HG03103 (cell line): ENCODE measurements at regions not wholly inside any gene's neighbourhood (a gene's known extent, or its start where the extent isn't known, plus 50 kb on each side); places are given as distances from the start of the nearest gene placed in this dataset.
A peak's percentile ranks its signal among the peaks of the same experiment; 100 is the strongest.
"Not testable (repeated sequence)": the region's sequence is repeated elsewhere in the genome, so short reads cannot be mapped to it uniquely, and the experiment has no call there.

Experiments used
- ATAC-seq: cut with Tn5 transposase; IDR thresholded peaks from one replicate; pipeline ENCODE4 v1.9.1; 2021; ENCODE audit warnings: low read depth; ENCODE audit not compliant: unreplicated experiment

DNA sequence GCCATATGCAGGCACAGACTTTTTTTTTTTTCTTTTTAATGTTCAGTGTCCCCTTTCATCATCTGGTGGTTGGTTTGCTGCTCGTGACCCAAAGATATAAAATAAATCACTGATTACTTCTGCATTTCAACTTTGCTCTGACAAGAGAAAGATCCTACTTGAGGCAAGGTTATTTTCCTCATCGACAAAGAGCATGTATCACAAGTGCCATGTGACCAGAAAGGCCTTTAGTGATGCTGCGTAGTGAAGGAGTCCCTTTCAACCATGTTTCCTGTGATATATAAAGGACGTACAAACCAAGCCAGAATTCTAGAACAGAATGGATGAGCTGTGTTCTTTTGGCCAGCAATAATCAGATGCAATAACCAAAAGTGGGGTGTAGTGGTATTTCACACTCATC, 323.4 kb upstream of the PSMD7 start:
- no peak for ATAC-seq

DNA sequence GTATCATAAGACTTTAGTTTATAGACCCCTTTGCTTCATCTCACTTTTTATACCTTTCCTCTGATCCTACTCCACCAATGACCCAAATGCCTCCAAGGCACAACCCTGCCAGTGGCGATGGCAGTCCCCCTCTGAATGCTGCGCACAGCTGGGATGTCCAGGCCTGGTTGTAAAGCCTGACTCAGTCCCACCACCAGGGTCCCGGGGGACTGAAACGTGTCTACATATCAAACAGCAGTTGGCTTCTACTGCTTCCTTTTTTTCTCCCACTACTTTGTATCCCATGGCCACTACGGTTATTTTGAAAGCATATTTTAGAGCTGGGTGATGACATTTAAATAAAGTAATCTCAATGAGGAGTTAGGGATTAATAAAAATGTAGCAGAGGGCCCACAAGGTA, 329.8 kb upstream of the PSMD7 start:
- ATAC-seq: no peak

DNA sequence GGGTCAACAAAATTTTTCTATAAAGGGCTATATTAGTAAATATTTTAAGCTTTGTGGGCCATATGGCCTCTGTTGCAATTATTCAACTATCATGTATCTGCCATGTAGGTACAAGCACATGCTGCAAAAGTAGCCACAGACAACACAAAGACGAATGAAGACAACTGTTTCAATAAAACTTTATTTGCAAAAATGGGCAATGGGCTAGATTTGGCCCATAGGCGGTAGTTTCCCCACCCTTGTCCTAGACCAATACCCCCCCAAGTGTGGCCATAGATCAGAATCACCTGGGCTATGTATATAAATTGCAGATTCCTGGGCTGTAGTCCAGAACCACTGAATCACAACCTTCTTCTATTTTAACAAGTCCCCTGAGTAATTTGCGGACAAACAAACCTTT, 331.0 kb upstream of the PSMD7 start:
- no peak for ATAC-seq

DNA sequence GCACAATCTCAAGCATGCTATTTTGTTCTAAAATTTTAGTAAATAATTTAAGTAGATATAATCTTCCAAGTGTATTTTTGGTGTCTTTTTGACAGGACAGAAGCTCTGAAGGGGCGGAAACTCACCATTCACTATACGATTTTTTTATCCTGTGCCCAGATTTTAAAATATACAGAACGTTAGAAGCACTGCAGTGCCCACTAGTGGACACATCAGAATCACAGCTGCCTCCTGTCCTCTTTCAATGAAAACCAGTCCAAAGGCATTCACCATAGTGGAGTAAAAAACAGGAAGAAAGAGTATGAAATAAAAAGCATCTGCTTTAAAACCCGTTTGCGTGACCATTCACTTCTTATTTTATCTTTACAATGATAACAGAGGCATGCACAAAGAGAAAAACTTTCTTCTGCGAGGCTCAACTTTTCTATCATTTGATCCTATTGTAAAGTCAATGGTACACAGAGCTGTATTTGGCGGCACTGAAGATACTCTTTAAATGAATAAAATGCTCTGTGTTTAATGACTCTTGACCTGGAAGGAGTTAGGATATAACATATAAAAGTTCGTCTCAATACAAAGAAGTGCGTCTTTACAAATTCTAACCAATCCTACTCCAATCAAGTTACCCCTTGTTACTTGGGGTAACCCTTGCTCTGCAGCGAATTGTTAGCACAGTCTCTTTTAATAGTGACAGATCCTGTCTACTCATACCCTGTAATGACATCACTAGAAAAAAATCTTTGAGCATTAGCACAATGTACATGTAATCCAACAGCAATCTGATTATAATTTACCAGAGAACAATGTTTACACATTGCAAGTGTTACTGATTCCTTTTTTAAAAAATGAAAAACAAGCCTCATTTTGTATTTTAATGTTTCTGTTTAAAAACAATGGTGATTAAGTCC, 339.8 kb upstream of the PSMD7 start:
- ATAC-seq: peak; percentile 78

DNA sequence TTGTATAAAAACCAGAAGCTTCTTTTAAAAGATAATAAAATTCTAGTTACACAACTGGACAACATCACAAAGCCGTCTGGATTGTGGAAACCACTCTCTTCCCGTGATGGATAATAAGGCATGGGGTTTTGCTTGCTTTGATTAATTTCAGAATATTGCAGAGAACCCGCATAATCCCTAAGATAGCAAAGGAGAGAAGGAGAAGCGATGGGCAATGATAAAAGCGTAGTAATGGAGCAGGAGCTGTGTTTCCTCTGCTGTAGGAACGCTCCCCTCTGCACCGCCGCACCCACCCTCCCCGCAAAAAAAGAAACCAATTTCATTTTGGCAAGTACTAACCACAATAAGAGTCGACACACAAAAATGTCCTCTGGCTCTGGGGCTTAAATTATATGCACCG, 340.9 kb upstream of the PSMD7 start:
- ATAC-seq: no peak

DNA sequence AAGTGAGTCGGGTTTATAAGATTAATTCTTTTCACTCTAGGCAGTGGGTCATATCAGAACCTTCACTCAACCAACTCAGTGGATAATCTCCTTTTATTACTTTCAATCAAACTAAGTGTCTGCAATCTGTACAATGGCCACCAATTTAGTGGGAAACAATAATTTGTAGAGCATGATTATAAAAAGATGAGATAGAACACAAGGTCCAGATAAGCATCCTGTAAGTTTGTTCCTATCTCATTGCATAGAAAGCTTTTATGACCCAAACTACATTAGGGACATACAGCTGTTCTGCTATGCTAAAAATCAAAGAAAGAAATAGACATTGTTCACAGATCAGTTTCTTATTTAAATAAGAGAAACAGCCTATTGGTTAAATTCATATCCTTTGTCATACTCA, 341.4 kb upstream of the PSMD7 start:
- no peak for ATAC-seq

DNA sequence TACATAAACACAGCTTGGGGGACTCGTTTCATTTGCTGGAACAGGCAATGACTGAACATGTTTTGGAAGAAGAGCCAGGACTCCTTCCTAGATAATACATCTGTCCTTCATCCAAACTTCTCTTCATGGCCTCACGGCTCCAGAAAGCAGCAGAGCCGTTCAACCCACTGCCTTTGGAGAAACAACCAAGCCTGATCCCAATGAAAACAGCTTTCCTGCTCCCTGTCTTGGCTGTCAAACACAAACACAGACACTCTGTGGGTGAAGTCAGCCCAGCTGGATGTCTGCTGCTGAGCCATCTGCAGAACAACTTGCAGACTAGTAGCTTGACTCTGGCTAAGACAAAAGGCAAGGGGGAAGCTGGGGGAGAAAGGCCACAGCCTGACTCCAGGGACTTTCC, 345.1 kb upstream of the PSMD7 start:
- ATAC-seq: no peak

DNA sequence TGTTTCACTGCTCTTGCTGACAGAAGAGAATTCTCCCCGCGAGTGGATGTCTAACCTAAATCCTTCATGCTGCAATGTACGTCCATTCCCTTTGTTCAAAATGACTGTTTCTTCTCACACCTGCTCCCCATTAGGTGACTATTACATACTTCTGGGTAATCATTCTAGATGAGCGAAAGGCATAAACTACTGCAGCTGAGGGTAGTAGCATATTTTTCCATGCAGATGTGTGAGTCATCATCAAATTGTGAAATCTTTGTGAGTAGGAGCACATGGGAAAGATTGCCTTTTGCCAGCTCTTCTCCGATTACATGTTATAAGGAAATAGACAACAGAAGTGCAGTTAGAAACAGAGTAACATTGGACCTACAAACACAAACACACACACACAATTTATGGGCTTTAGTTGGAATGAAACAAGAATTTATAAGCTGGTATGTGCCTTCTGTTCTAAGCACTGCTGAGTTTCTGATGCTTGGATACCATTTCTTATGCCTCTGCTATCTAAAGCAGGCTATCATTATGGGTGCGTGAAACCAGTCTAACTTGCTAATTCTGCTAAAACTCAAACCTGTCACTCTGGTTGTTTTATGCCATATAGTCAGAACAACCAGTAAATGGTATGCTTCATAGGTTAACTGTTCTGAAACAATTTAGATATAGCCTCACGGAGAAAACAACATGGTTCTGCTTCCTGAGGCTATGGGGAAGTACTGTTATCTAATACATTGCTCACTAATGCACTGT, 346.9 kb upstream of the PSMD7 start:
- ATAC-seq: no peak

DNA sequence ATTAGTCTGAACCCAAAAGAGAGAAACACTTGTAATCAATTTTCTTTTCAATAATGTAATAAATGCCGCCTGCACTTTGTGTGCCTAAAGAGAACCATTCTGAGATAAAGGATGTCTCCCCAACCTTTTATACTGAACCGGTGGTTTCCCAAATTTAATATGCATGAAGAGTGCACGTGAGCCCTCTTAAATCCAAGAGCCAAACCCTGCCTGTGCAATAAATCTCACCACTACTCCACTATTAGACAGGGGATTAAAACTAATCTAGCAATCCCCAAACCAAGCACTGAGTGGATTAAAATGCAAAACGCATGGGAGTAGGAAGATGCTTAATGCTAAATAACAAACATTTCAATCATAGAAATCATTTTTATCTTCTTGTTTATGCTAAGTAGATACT, 351.0 kb upstream of the PSMD7 start:
- no peak for ATAC-seq

DNA sequence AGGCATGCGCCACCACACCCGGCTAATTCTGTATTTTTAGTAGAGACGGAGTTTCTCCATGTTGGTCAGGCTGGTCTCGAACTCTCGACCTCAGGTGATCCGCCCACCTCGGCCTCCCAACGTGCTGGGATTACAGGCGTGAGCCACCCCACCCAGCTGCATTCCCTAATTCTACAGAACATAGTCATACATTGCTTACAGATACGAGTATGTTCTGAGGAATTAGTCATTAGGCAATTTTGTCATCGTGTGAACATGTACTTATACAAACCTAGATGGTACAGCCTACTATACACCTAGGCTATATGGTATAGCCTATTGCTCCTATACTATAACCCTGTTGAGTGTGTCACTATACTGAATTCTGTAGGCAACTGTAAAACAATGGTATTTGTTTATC, 353.4 kb upstream of the PSMD7 start:
- not testable (repeated sequence) for ATAC-seq

DNA sequence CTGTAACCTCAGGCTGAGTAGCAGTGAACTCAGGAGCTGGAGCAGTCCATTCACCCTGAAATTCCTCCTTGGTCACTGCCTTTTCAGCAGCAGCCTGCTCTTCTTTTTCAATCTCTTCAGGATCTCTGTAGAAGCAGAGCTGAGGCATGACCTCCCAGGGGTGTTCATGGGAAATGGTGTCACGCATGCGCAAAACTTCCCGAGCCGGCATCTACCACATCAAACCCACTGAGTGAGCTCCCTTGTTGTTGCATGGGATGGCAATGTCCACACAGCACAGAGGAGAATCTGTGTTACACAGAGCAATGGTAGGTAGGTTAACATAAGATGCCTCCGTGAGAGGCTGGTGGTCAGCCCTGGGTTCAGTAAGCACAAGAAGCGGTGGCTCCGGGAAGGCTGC, 355.8 kb upstream of the PSMD7 start:
- ATAC-seq: not testable (repeated sequence)

DNA sequence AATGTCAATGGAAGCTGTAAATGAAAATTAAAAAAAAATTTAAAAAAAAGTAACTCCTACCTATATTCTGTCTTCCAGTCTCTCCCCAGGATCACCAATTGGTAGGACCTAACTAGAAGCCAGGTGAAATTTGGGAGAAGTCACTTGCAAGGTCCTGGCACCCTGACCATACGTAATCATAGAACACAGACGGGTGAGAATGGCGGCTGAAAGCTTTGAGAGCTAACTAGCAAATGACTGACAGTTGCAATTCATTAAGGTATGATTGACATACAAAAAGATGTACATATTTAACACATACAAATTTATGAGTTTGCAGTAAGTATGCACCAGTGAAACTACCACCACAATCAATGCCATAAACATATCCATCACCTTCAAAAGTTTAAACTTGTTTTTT, 372.7 kb upstream of the PSMD7 start:
- no peak for ATAC-seq

DNA sequence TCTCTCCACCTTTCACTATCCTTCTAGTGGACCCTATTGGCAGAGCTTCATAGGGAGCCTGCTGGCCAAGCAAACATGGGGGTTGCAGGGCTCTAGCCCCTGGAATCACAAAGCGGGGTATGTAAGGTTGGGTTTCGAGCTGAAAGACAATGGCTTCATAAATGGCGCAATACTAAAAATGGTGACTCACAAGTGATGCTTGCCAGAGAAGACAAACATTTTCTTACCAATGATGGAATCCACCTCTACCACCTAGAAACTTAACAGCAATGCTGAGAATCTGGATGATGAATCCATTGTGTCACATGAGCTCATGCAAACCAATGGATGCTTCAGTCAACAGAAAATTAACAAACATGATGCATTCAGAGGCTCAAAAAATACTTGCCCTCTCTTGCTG, 375.3 kb upstream of the PSMD7 start:
- ATAC-seq: no peak

DNA sequence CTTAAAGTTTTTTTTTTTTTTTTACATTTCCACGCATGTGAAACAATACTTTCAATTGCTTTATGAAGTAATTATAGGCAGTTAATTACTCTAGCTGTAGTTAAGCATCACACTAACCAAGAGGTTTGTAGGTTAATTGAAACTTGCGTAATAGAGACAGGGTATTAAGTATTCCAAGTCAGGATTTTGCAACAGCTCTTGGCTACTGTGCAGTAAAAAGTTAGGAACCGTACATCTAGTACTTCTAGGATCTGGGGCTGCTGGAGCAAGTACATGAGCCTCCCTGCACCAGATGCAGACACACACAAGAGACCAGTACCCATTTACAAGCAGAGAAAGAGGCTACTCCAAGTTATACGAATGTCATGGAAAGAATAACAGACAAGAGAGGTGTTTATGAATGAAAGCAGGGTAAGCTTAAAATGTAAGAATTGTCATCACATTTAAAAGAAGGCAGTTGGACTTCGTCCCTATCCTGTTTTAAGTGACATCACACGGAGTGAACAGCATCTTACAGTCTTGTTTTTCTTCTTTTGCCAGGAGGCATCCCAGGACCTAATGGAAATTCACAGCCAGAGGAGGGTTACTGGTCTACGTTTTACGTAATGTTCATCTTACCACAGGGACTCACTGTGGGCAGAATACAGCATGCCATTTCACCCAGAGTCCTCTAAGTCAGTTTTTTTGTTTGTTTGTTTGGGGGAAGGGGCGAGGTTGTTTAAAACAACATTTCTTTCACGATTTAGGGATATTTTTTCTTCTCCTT, 379.6 kb upstream of the PSMD7 start:
- ATAC-seq: no peak

DNA sequence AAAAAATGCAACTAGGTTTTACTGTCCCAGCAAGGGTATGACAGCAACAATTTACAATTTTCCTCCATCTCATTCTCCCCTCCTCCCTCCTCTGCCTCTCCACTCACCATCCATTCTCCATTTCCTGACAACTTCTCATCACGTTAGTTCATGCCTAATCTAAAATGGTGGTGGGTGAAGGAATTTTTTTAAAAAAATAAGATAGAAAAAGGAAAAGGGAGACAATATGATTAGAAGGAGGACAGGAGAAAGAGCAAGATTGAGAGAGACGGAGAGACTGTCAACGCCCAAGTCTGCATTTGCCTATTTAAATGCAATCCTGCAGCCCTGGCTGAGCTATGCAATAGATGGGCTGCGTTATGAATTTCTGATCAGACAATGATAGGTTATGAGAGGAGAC, 380.7 kb upstream of the PSMD7 start:
- no peak for ATAC-seq

DNA sequence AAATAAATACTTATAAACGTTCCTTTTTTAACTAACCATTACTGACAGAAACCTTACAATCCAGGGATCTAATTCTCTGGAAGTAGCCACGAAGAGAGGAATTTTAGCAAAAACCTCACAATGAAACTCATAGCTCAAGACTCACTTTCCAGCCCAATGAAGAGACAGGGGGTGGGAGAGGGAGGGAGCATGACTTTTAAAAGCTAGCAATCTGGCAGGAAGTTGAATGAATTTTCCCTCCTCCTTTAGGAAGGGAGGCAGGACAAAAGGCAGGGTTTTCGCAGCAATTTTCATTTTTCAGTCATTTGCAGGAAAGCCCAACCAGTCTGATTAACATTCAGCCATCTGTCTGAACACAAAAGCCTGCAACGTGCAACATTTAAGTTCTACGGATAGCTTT, 381.5 kb upstream of the PSMD7 start:
- no peak for ATAC-seq

DNA sequence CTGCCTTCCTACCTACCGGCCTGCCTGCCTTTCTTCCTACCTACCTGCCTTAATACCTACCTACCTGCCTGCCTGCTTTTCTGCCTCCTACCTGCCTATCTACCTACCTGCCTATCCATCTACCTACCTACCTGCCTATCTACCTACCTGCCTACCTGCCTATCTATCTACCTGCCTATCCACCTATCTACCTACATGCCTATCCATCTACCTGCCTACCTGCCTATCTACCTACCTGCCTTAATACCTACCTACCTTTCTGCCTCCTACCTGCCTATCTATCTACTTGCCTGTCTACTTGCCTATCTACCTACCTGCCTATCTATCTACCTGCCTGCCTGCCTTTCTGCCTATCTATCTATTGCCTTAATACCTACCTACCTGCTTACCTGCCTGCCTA, 383.8 kb upstream of the PSMD7 start:
- no peak for ATAC-seq

DNA sequence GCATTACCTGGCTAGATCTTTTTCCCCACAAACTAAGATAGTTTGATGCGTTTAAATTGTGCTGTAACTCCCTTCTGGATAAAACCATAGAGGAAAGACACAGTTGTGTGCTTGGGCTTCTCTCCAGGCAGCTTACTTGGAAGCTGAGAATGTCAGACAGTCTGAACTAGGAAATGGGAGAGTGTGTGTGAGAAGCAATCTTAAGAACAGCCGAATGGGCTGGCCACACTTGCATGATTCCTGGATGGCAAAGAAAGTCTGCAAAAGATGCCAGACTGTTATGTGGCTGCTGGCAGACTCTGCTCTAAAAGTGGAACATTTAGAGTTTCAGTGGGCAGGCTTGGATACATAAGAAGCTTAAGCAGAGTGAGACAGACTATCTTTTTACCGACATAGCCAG, 384.3 kb upstream of the PSMD7 start:
- no peak for ATAC-seq

DNA sequence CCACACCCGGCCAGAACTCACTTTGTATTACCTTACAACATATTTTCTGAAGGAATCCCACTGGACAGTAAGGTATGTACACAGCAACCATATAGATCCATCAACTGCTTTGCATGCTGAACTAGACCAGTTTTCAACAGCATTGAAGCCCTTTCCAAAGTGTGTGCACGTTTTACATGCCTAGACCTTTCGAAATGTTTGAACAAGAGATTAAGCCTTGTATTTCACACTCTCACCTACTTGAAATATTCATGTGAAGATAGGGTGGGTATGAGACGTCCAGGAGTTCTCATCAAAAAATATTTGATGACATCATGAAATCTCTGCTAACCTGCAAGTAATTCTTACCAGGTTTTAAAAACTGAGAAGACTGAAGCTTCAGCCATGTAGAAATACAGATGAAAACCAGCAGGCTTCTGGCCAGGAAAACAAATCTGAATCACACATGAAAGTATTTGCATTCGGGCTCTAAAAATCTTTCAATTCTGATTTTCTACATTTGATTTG, 387.0 kb upstream of the PSMD7 start:
- ATAC-seq: no peak

DNA sequence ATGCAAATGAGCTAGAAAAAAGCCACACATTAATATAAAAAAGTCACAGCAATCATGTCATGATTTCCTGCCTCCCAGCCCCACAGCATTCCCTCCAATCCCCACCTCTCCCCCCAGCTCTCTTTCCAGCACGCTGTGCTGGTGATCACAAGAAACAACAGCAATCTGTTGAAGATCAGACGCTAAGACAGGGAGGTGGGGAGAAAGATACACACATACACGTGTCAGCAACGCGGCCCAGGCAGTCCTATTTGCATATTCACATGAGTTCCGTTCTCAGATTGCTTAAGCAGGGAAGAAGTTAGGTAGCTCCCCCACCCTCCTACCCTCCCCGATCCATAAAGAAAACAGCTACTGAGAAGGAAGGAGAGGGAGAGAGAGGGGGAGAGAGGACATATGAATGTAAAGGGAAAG, 405.5 kb upstream of the PSMD7 start:
- no peak for ATAC-seq
